GM13976 (cell line): ENCODE measurements at regions not wholly inside any gene's neighbourhood (a gene's known extent, or its start where the extent isn't known, plus 50 kb on each side); places are given as distances from the start of the nearest gene placed in this dataset.

Experiments used
- DNase-seq: peaks from one replicate; pipeline ENCODE4 v3.0.0; 2012; ENCODE audit warnings: low spot score
- CTCF ChIP-seq: IDR thresholded peaks from 2 replicates; pipeline ENCODE4 v1.5.1; 2012; ENCODE audit warnings: borderline replicate concordance, mild to moderate bottlenecking; ENCODE audit not compliant: insufficient read depth; ENCODE audit errors: extremely low read depth, missing control alignments, control extremely low read depth
- in situ Hi-C: fragments of 300-500 bp; cut with MboI; formaldehyde crosslinking; loops from one replicate; pipeline ENCODE4 v1.12.0; 2022; ENCODE audit warnings: low sequenced_read_pairs, mixed read lengths, inconsistent platforms; ENCODE audit not compliant: unreplicated experiment

GRCh38 chr7:79593866-79594301 is 140.4 kb upstream of the MAGI2 start:
- DNase-seq = no peak
- in situ Hi-C loops = no loop called here
- TF ChIP-seq CTCF = no peak

GRCh38 chr7:79590916-79591623 is 137.6 kb upstream of the MAGI2 start:
- TF ChIP-seq CTCF = no peak
- DNase-seq = no peak
- in situ Hi-C loops = no loop called here

GRCh38 chr7:79590391-79590790 is 136.9 kb upstream of the MAGI2 start:
- in situ Hi-C loops = no loop called here
- no peak for DNase-seq
- no peak for TF ChIP-seq CTCF

- TF ChIP-seq CTCF = no peak
- in situ Hi-C loops = no loop called here
- DNase-seq = no peak
These were observed 117.4 kb upstream of the MAGI2 start for GRCh38 chr7:79570903-79571302.

- no peak for DNase-seq
- TF ChIP-seq CTCF = no peak
- in situ Hi-C loops = no loop called here
These were observed 110.5 kb upstream of the MAGI2 start for GRCh38 chr7:79563821-79564522.

GRCh38 chr7:79555571-79555970 is 102.1 kb upstream of the MAGI2 start:
- DNase-seq = no peak
- no peak for TF ChIP-seq CTCF
- in situ Hi-C loops = no loop called here
